WI38 (cell line): ENCODE measurements at regions not wholly inside any gene's neighbourhood (a gene's known extent, or its start where the extent isn't known, plus 50 kb on each side); places are given as distances from the start of the nearest gene placed in this dataset.

Experiments used
- H3K4me3 ChIP-seq: 2 replicates; pipeline ENCODE4 v1.5.1; 2011; ENCODE audit warnings: low read depth, mild to moderate bottlenecking, control low read depth, low read length
- CTCF ChIP-seq: IDR thresholded peaks from 2 replicates; pipeline ENCODE4 v1.5.1; 2012; ENCODE audit warnings: low read depth, mild to moderate bottlenecking, control low read depth, low read length

DNA sequence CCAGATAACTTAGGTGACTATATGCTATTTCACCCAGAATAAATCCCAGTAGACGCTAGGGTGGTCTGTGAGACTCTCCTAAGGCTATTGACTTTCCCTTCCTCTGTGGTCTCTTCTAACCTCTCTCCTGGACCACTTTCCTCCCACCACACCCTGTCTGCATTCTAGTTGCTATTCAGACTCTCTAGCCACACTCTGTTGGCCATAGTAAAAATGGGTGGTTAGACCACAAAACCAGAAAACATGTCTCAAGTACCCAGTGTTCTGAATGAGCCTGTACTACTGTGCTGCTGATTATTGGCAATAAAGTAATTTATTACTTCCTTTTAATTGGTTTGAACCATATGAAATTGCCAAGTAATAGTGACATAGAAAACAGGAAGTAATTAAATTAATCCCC, 240.8 kb downstream of the KIF20B start:
- no peak overlapping the region for H3K4me3 ChIP-seq
- no peak for TF ChIP-seq CTCF

- TF ChIP-seq CTCF = no peak
- no peak overlapping the region for H3K4me3 ChIP-seq
Measured at GRCh38 chr10:89944138-89944537, 242.7 kb downstream of the KIF20B start.

- no peak for TF ChIP-seq CTCF
- H3K4me3 ChIP-seq = peak overlapping the region; percentile 49
Measured at GRCh38 chr10:89946106-89946505, 244.7 kb downstream of the KIF20B start.

DNA sequence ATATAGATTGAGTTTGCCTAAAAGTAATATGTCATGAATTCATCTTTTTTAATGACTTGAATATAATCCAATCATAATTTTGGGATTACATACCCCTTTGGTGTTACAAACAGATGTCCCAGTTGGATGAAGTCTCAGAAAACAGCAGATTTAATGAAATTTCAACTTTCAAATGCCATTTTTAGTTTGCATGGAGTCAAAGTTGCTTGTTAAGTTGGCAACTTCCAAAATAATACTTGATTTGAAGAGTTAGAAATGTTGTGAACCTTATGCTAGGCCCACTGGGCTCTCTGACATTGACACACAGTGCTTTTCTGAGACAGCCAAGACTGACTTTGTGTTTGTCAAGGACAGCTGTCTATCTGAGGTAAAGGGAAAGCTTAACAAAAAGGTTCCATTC, 248.1 kb downstream of the KIF20B start:
- no peak overlapping the region for H3K4me3 ChIP-seq
- TF ChIP-seq CTCF = no peak

DNA sequence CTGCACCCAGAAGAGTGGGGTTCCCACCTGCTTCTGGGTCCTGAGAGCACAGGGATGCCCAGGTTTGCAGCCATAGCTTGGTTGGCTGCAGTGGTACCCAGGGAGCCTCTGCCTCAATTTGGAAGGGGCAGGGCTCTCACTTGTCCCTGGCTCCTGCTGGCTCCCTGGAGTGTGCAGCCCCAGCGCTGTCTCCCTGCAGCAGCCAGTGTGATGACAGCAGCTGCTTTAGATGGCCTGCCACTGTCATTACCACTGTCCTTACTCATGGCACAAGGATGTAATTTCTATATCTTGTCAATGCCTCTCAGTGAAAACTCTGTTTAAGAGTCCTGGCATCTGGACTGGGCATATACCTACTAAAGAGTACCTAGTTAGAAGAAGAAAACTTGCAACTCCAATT, 250.9 kb downstream of the KIF20B start:
- no peak overlapping the region for H3K4me3 ChIP-seq
- no peak for TF ChIP-seq CTCF

DNA sequence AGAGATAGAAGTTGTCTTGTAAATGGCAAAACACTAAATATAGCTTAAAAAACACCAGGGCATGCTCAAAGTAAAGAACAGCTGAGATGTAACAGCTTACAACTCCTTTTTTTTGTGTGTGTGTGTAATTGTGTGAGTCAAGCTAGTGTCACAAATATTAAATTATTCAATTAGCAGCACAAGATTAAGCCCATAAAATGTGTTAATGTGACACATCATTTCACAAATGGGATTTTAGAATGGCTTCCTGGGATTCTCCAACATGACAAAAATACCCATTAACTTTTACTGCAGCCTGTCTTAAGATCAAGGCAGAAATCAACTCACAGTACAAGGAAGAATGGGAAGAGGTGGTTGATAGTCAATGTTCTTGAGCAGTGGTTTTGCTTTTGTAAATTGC, 251.4 kb downstream of the KIF20B start:
- no peak for TF ChIP-seq CTCF
- no peak overlapping the region for H3K4me3 ChIP-seq

DNA sequence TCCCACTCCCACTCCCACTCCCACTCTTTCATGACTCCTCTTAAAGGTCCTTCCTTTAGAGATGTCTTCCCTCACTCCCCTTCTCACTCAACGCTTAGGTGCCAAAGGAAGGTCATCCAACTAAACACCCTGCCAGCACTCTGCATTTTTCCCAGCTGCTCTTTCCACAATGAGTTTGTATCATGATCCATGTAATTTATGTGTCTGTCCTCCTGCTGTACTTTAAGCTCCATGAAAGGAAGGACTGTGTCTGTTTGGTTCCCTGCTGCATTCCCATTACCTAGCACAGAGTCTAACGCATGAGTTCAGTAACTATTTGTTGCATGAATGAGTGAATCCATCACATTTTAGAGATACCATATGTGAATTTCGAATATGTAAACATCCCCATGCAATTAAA, 252.7 kb downstream of the KIF20B start:
- no peak for TF ChIP-seq CTCF
- no peak overlapping the region for H3K4me3 ChIP-seq
